K562 (cell line): ENCODE measurements at regions not wholly inside any gene's neighbourhood (a gene's known extent, or its start where the extent isn't known, plus 50 kb on each side); places are given as distances from the start of the nearest gene placed in this dataset.

Experiments
- ATAC-seq: fragments of 200-7000 bp; cut with Tn5 transposase; 3 replicates; pipeline ENCODE4 v1.9.1; 2020; ENCODE audit warnings: moderate library complexity
- BruUV-seq: library from RNA; stranded (reverse); fragments of 400-500 nt; replicated peaks from 2 replicates; lab custom pipeline; 2021; lab: Mats Ljungman, UMichigan
- CTCF ChIA-PET: fragments of 300-600 bp; formaldehyde crosslinking; extraction: SDS; loops from one replicate; lab custom pipeline; 2021; ENCODE audit warnings: low intra/inter-chr PET ratio; lab: Yijun Ruan, JAX
- POLR2A ChIA-PET: fragments of 300-600, 350-650 bp; sonication (Branson Sonifier 250); formaldehyde crosslinking; extraction: SDS; loops from one replicate; lab custom pipeline; 2021; ENCODE audit warnings: antibody characterized with exemption, inconsistent platforms; lab: Yijun Ruan, JAX
- DNase-seq, 4 experiments: peaks; one replicate each; pipeline versions ENCODE4 v3.0.0 to v3.0.0-alpha.2; 2011 to 2018; ENCODE audit warnings: low spot score in 3 of 4, mixed read lengths in 3 of 4; ENCODE audit errors: extremely low read depth in 1 of 4
- FAIRE-seq: peaks from 2 replicates; lab custom pipeline; 2011; peaks lifted over from hg19 to GRCh38; lab: Jason Lieb, UNC
- H2AFZ ChIP-seq: 2 replicates; pipeline ENCODE4 v1.6.0; 2011; ENCODE audit warnings: low read depth, low read length, control low read depth, inconsistent platforms
- H3K27ac ChIP-seq: fragments of 200-600 bp; 3 replicates; pipeline ENCODE4 v1.8.0; 2011; ENCODE audit warnings: low read depth, mild to moderate bottlenecking, control low read depth, inconsistent platforms, low read length, moderate library complexity, mixed read lengths; ENCODE audit errors: extremely low read depth
- H3K27me3 ChIP-seq, 2 experiments: fragments of 300-600 bp in 1 of 2; 2 replicates in 1 of 2; 3 replicates in 1 of 2; pipeline versions ENCODE4 v1.6.0 to v1.8.0; 2011; ENCODE audit warnings: inconsistent platforms in 2 of 2, low read length in 2 of 2, mild to moderate bottlenecking in 1 of 2, mixed read lengths in 1 of 2, moderate library complexity in 1 of 2; ENCODE audit not compliant: control insufficient read depth in 2 of 2, insufficient read depth in 2 of 2
- H3K36me3 ChIP-seq: fragments of 300-600 bp; 3 replicates; pipeline ENCODE4 v1.8.0; 2011; ENCODE audit warnings: mild to moderate bottlenecking, low read length, inconsistent platforms; ENCODE audit not compliant: control insufficient read depth, insufficient read depth
- H3K4me1 ChIP-seq, 2 experiments: fragments of 200-600 bp in 1 of 2; replicated peaks in 1 of 2; 2 replicates in 1 of 2; 3 replicates in 1 of 2; pipeline versions ENCODE4 v1.5.1 to v1.8.0; 2011; ENCODE audit warnings: inconsistent platforms in 2 of 2, low read length in 2 of 2, mild to moderate bottlenecking in 1 of 2, mixed read lengths in 1 of 2, moderate library complexity in 1 of 2; ENCODE audit not compliant: control insufficient read depth in 2 of 2, insufficient read depth in 2 of 2
- H3K4me2 ChIP-seq: 2 replicates; pipeline ENCODE4 v1.6.1; 2011; ENCODE audit warnings: low read length, control low read depth, inconsistent platforms, mixed read lengths; ENCODE audit not compliant: insufficient read depth
- H3K4me3 ChIP-seq: fragments of 200-600 bp; sonication (generic), shearing (Covaris generic); 2 replicates; pipeline ENCODE4 v1.5.1; 2016; ENCODE audit warnings: control low read depth, inconsistent platforms
- H3K79me2 ChIP-seq: fragments of 200-600 bp; 3 replicates; pipeline ENCODE4 v1.8.0; 2011; ENCODE audit warnings: low read length, inconsistent platforms; ENCODE audit not compliant: control insufficient read depth, insufficient read depth
- H3K9ac ChIP-seq, 2 experiments: 2 replicates each; pipeline versions ENCODE4 v1.6.0 to v1.6.1; 2011; ENCODE audit warnings: low read depth in 2 of 2, low read length in 2 of 2, control low read depth in 1 of 2, inconsistent platforms in 1 of 2, mild to moderate bottlenecking in 1 of 2, mixed read lengths in 1 of 2; ENCODE audit not compliant: insufficient read depth in 1 of 2
- H3K9me1 ChIP-seq: one replicate; pipeline ENCODE4 v1.6.0; 2011; ENCODE audit warnings: inconsistent platforms, mild to moderate bottlenecking, low read length, moderate library complexity; ENCODE audit not compliant: control insufficient read depth, insufficient read depth
- H3K9me3 ChIP-seq: replicated peaks from 2 replicates; pipeline ENCODE4 v1.5.1; 2011; ENCODE audit warnings: low read depth, low read length, inconsistent platforms; ENCODE audit not compliant: control insufficient read depth, insufficient read depth
- H4K20me1 ChIP-seq: replicated peaks from 2 replicates; pipeline ENCODE4 v1.6.1; 2011; ENCODE audit warnings: low read length, inconsistent platforms, mixed read lengths; ENCODE audit not compliant: control insufficient read depth, insufficient read depth
- CTCF ChIP-seq, 3 experiments: IDR thresholded peaks in 2 of 3; conservative IDR thresholded peaks in 1 of 3; 2 replicates each; pipeline ENCODE4 v1.5.1; 2011 to 2012; ENCODE audit warnings: low read length in 3 of 3, mild to moderate bottlenecking in 3 of 3, control low read depth in 2 of 3, improper control_type of control experiment in 1 of 3, inconsistent platforms in 1 of 3, low read depth in 1 of 3, mixed read lengths in 1 of 3, moderate library complexity in 1 of 3; ENCODE audit not compliant: insufficient read depth in 2 of 3
- KDM4B ChIP-seq, 2 experiments: fragments of 450-650 bp in 1 of 2; sonication (generic) in 1 of 2; IDR thresholded peaks; 2 replicates each; pipeline ENCODE4 v1.6.1; 2016 to 2017; ENCODE audit warnings: borderline replicate concordance in 2 of 2, antibody characterized with exemption in 1 of 2, low read depth in 1 of 2, mild to moderate bottlenecking in 1 of 2
- MXD1 ChIP-seq: fragments of 250-450 bp; sonication (Bioruptor Pico); IDR thresholded peaks from 2 replicates; pipeline ENCODE4 v1.8.0; 2021; ENCODE audit warnings: borderline replicate concordance, mild to moderate bottlenecking, moderate library complexity; ENCODE audit not compliant: poor library complexity, severe bottlenecking
- NUFIP1 ChIP-seq: fragments of 450-650 bp; IDR thresholded peaks from 2 replicates; pipeline ENCODE4 v1.6.1; 2018; ENCODE audit not compliant: partially characterized antibody
- SNIP1 ChIP-seq: fragments of 450-650 bp; IDR thresholded peaks from 2 replicates; pipeline ENCODE4 v1.7.1; 2017; ENCODE audit warnings: low read depth, mild to moderate bottlenecking
- ZKSCAN3 ChIP-seq: fragments of 250-450 bp; sonication (Bioruptor Pico); IDR thresholded peaks from 2 replicates; pipeline ENCODE4 v1.4.0; 2020
- ZNF175 ChIP-seq: fragments of 200-800 bp; sonication (Bioruptor generic); IDR thresholded peaks from 2 replicates; pipeline ENCODE4 v1.6.1; 2016; ENCODE audit warnings: low read depth, mild to moderate bottlenecking, missing genetic modification characterization, missing compliant biosample characterization
- ZNF449 ChIP-seq: fragments of 250-450 bp; sonication (Bioruptor Pico); IDR thresholded peaks from 2 replicates; pipeline ENCODE4 v1.8.0; 2022; ENCODE audit warnings: moderate library complexity, mild to moderate bottlenecking, inconsistent platforms
- WGBS: fragments of 100-300 bp; shearing (Covaris generic); methylation state at CpG from one replicate; pipeline ENCODE4 v1.1.6; 2016; ENCODE audit warnings: low coverage, mixed read lengths; ENCODE audit not compliant: insufficient coverage; ENCODE audit errors: missing lambda C conversion rate; 5-methylcytosine and 5-hydroxymethylcytosine counted together
- in situ Hi-C: fragments of 300-500 bp; cut with MboI; formaldehyde crosslinking; loops from 4 replicates; pipeline ENCODE4 v1.15.0; 2018; ENCODE audit warnings: inconsistent platforms, mixed read lengths
- intact Hi-C: fragments of 100-400 bp; cut with micrococcal nuclease; formaldehyde crosslinking; loops from 2 replicates; pipeline ENCODE4 v1.14.2; 2022
- TF ChIP-seq, protein P1 (sequence below): sonication (generic); formaldehyde crosslinking; IDR thresholded peaks from 2 replicates; pipeline ENCODE4 v1.9.0; 2022; ENCODE audit warnings: mild to moderate bottlenecking, missing genetic modification reagents

DNA sequence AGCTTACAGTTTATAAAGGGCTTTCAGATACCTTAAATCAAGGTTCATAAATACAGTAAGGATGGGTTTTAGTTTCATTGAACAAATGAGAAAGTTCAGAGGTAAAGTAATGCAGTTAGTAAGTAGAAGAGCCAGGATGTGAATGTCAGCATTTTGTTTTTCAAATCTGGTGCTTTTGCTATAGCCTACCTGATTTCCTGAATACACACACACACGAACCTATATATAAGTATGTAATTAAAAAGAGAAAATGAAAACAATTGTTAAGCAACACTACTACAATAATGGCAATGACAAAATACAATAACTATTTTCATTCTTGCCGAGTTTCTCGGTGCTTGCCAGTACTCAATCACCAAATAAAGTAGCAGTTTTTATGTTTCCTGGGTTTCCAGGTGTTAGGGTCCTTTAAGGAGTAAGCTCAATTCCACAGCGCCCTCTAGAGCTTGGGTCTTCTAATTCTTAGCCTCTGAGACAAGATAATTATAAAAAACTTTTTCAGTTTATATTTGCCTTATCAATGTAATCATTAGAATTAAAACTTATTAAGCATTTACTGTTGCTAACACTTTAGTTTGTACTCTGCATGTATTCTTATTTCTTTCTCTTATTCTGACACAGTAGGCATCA is 512.9 kb upstream of the ACVR2A start:
- ATAC-seq, result no peak
- BruUV-seq, result no TSS peak
- CTCF ChIA-PET, result no interaction called here
- Histone ChIP-seq H3K4me2 (no peak overlapping the region), H3K36me3 (no peaks in the 10 kb centered on the region), H2AFZ (no peak overlapping the region), H3K27me3 (no peaks in the 10 kb centered on the region), H3K9me1 (no peaks in the 10 kb centered on the region), H3K4me3 (no peak overlapping the region), H3K79me2 (no peaks in the 10 kb centered on the region), H3K9me3 (no peaks in the 10 kb centered on the region; the same call in 1 of the 2 replicates), H3K27ac (no peak overlapping the region), H3K9ac (no peak overlapping the region), H4K20me1 (no peaks in the 10 kb centered on the region), H3K4me1 (no peaks in the 10 kb centered on the region)
- intact Hi-C loops, result no loop called here
- 0% methylated on average over 4 of the region's 4 CpGs for WGBS
- TF ChIP-seq CTCF (IDR thresholded peaks at IDR 0.05 in 2 of 3, conservative IDR thresholded peaks at IDR 0.05 in 1 of 3; ENCODE audit: insufficient read depth in 2 of 3, low read depth in 1 of 3, low read length in 3 of 3), result peak in 1 of 3 experiments; percentile 13; a peak in 1 of 6 replicates
- no peak for TF ChIP-seq ZKSCAN3
- DNase-seq, result peak in 1 of 4 experiments; percentile 2
- FAIRE-seq, result no peak
- POLR2A ChIA-PET, result interaction anchor here (0.7 to 0.8 kb wide), 2 partner anchors 12 to 68 kb away, joined by 3 read pairs; no protein-coding TSS in a partner anchor
- in situ Hi-C loops, result no loop called here

DNA sequence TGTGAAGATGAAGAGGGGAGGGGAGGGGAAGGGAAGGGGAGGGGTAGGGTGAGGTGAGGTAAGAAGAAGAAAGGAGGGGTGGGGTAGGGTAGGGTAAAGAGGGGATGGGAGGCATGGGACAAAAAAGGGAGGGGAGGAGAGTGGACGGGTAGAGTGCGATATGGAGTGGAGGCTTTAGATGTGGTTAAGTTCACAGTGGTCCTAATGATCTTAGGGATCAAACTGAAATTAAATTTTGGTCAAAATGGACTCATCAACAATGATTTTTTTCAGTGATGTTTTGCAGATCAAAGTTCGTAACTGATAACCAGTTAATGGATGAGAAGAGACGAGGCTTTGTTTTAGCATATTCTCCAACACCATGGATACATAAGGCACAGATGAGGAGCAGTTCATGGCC is 513.9 kb upstream of the ACVR2A start:
- H3K4me2 ChIP-seq, result no peak overlapping the region
- no peak overlapping the region for H3K27ac ChIP-seq
- ChIA-PET CTCF (no interaction called here), POLR2A (no interaction called here)
- in situ Hi-C loops (no loop called here), intact Hi-C loops (no loop called here)
- H3K4me3 ChIP-seq, result no peak overlapping the region
- H3K4me1 ChIP-seq, result no peaks in the 10 kb centered on the region
- no peaks in the 10 kb centered on the region; the same call in none of the 2 replicates for H3K9me3 ChIP-seq
- H4K20me1 ChIP-seq, result no peaks in the 10 kb centered on the region
- no peaks in the 10 kb centered on the region for H3K9me1 ChIP-seq
- H2AFZ ChIP-seq, result no peak overlapping the region
- FAIRE-seq (no peak), DNase-seq (no peak), ATAC-seq (no peak)
- no TSS peak for BruUV-seq
- 4% methylated on average over 2 of the region's 4 CpGs for WGBS
- H3K9ac ChIP-seq, result no peak overlapping the region
- no peaks in the 10 kb centered on the region for H3K36me3 ChIP-seq
- H3K27me3 ChIP-seq, result no peaks in the 10 kb centered on the region
- no peaks in the 10 kb centered on the region for H3K79me2 ChIP-seq
- TF ChIP-seq MXD1 (CRISPR knock-in tag) (no peak), KDM4B (IDR thresholded peaks at IDR 0.05; ENCODE audit: borderline replicate concordance in 2 of 2, low read depth in 1 of 2) (no peak), ZNF449 (CRISPR knock-in tag) (no peak), NUFIP1 (no peak), SNIP1 (no peak), ZNF175 (CRISPR knock-in tag) (no peak)
- TF ChIP-seq, protein P1, sequence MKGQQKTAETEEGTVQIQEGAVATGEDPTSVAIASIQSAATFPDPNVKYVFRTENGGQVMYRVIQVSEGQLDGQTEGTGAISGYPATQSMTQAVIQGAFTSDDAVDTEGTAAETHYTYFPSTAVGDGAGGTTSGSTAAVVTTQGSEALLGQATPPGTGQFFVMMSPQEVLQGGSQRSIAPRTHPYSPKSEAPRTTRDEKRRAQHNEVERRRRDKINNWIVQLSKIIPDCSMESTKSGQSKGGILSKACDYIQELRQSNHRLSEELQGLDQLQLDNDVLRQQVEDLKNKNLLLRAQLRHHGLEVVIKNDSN (CRISPR knock-in tag), result no peak
